Loucy (cell line): ENCODE measurements at regions not wholly inside any gene's neighbourhood (a gene's known extent, or its start where the extent isn't known, plus 50 kb on each side); places are given as distances from the start of the nearest gene placed in this dataset.

Experiments
- EZH2phosphoT487 ChIP-seq: fragments of 200-600 bp; IDR thresholded peaks from 2 replicates; pipeline ENCODE4 v1.6.1; 2018; ENCODE audit warnings: antibody characterized with exemption, mild to moderate bottlenecking, moderate library complexity, borderline replicate concordance
- TF ChIP-seq, protein P1 (sequence below): fragments of 200-600 bp; sonication (generic); conservative IDR thresholded peaks from 2 replicates; pipeline ENCODE4 v1.5.1; 2014; ENCODE audit warnings: mild to moderate bottlenecking, antibody characterized with exemption, low read length

DNA sequence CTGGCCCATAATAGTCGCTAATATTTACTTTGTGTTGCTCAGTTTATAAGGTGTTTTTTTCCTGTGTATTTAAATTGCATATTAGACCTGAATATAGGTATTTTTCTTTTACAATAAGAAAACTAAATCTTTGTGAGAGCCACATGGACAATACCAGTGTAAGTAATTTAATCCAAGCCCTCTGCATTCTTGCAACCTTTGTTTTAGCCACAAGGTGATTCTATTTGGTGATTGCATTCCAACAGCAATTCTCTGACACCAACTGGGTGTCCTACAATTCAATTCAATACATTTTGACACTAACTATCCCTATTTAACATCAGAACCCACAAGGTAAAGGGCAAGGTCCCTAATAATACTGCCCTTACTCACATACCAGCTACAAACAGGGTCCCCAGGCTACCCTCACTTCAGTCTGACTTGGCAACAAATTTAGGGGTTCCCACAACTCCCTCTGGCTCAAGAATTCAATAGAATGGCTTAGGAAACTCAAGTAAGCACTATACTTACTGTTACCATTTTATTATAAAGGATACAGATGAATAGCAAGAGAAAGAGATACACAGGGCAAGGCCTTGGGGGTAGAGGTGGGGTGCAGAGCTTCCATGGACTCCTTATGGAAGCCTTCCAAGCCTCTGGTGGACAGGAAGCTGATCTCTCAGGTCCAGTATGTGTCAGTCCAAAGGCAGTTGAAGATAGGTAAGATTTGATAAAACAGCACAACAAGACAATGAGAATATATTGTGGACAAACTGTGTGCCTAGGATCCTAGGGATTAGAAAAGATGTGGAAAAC, 169.3 kb downstream of the CD83 start:
- TF ChIP-seq, protein P1, sequence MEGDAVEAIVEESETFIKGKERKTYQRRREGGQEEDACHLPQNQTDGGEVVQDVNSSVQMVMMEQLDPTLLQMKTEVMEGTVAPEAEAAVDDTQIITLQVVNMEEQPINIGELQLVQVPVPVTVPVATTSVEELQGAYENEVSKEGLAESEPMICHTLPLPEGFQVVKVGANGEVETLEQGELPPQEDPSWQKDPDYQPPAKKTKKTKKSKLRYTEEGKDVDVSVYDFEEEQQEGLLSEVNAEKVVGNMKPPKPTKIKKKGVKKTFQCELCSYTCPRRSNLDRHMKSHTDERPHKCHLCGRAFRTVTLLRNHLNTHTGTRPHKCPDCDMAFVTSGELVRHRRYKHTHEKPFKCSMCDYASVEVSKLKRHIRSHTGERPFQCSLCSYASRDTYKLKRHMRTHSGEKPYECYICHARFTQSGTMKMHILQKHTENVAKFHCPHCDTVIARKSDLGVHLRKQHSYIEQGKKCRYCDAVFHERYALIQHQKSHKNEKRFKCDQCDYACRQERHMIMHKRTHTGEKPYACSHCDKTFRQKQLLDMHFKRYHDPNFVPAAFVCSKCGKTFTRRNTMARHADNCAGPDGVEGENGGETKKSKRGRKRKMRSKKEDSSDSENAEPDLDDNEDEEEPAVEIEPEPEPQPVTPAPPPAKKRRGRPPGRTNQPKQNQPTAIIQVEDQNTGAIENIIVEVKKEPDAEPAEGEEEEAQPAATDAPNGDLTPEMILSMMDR, result 0 out of 2 replicates have a peak, but pooled peaks have one; percentile 20
- TF ChIP-seq EZH2phosphoT487, result no peak
